ENCODE measurements at regions not wholly inside any gene's neighbourhood (a gene's known extent, or its start where the extent isn't known, plus 50 kb on each side); places are given as distances from the start of the nearest gene placed in this dataset.

GRCh38 chr3:76500746-76501275 is 539.1 kb upstream of the ROBO2 start:
- TF ChIP-seq CTCF (IDR thresholded peaks at IDR 0.05; ENCODE audit: borderline replicate concordance, extremely low read depth, low read length, poor library complexity, severe bottlenecking) (no peak), EZH2 (IDR thresholded peaks at IDR 0.05; ENCODE audit: borderline replicate concordance, low read depth, low read length, severe bottlenecking) (no peak)

All from DND-41 (cell line).